Endothelial cell of umbilical vein (primary cell): ENCODE measurements at regions not wholly inside any gene's neighbourhood (a gene's known extent, or its start where the extent isn't known, plus 50 kb on each side); places are given as distances from the start of the nearest gene placed in this dataset.

Experiments used
- BruUV-seq: library from RNA; stranded (reverse); fragments of 400-500 nt; replicated peaks from 2 replicates; lab custom pipeline; 2021; lab: Mats Ljungman, UMichigan
- CTCF ChIA-PET: fragments of 300-600, 350-600 bp; sonication (Branson Sonifier 250); formaldehyde crosslinking; loops from one replicate; lab custom pipeline; 2021; ENCODE audit warnings: antibody characterized with exemption, inconsistent platforms; lab: Charles Lee
- POLR2A ChIA-PET: fragments of 300-600, 350-600 bp; sonication (Branson Sonifier 250); formaldehyde crosslinking; loops from one replicate; lab custom pipeline; 2021; ENCODE audit warnings: antibody characterized with exemption, inconsistent platforms; lab: Charles Lee
- DNase-seq: peaks from one replicate; pipeline ENCODE4 v3.0.0-alpha.2; 2011; ENCODE audit warnings: low read depth, low spot score
- FAIRE-seq: peaks from 2 replicates; lab custom pipeline; 2011; peaks lifted over from hg19 to GRCh38; lab: Jason Lieb, UNC
- H2AFZ ChIP-seq: 2 replicates; pipeline ENCODE4 v1.6.0; 2012; ENCODE audit warnings: low read depth, low read length, control low read depth, inconsistent platforms
- H3K27ac ChIP-seq: 2 replicates; pipeline ENCODE4 v1.5.1; 2011; ENCODE audit warnings: low read depth, mild to moderate bottlenecking, control low read depth, low read length, moderate library complexity; ENCODE audit not compliant: insufficient read depth
- H3K27me3 ChIP-seq, 2 experiments: 2 replicates each; pipeline versions ENCODE4 v1.6.0 to v1.6.1; 2011; ENCODE audit warnings: low read length in 2 of 2, mixed read lengths in 1 of 2; ENCODE audit not compliant: control insufficient read depth in 2 of 2, insufficient read depth in 2 of 2
- H3K36me3 ChIP-seq, 2 experiments: 2 replicates in 1 of 2; 3 replicates in 1 of 2; pipeline ENCODE4 v1.5.1; 2011; ENCODE audit warnings: low read length in 2 of 2, mild to moderate bottlenecking in 1 of 2, moderate library complexity in 1 of 2; ENCODE audit not compliant: control insufficient read depth in 2 of 2, insufficient read depth in 2 of 2; ENCODE audit errors: extremely low read depth in 1 of 2
- H3K4me1 ChIP-seq: 3 replicates; pipeline ENCODE4 v1.5.1; 2011; ENCODE audit warnings: mild to moderate bottlenecking, low read length; ENCODE audit not compliant: control insufficient read depth, insufficient read depth; ENCODE audit errors: extremely low read depth
- H3K4me2 ChIP-seq: 2 replicates; pipeline ENCODE4 v1.6.1; 2011; ENCODE audit warnings: low read length, control low read depth, mixed read lengths; ENCODE audit not compliant: insufficient read depth
- H3K4me3 ChIP-seq, 3 experiments: fragments of 200-600 bp in 1 of 3; sonication (generic), shearing (Covaris generic) in 1 of 3; replicated peaks in 1 of 3; 2 replicates each; pipeline ENCODE4 v1.5.1; 2011 to 2016; ENCODE audit warnings: control low read depth in 3 of 3, low read length in 3 of 3, mild to moderate bottlenecking in 2 of 3, inconsistent platforms in 1 of 3, low read depth in 1 of 3, moderate library complexity in 1 of 3; ENCODE audit not compliant: insufficient read depth in 1 of 3
- H3K79me2 ChIP-seq: 2 replicates; pipeline ENCODE4 v1.6.0; 2012; ENCODE audit warnings: low read length, inconsistent platforms; ENCODE audit not compliant: control insufficient read depth, insufficient read depth
- H3K9ac ChIP-seq: replicated peaks from 2 replicates; pipeline ENCODE3; 2011; ENCODE audit warnings: low read length, control low read depth; ENCODE audit not compliant: insufficient read depth; ENCODE audit errors: extremely low read depth
- H3K9me1 ChIP-seq: replicated peaks from 3 replicates; pipeline ENCODE4 v1.6.0; 2011; ENCODE audit warnings: mild to moderate bottlenecking, low read length; ENCODE audit not compliant: control insufficient read depth, insufficient read depth; ENCODE audit errors: extremely low read depth
- H3K9me3 ChIP-seq: replicated peaks from 2 replicates; pipeline ENCODE4 v1.5.1; 2012; ENCODE audit warnings: low read length, inconsistent platforms; ENCODE audit not compliant: control insufficient read depth, insufficient read depth
- H4K20me1 ChIP-seq: replicated peaks from 2 replicates; pipeline ENCODE3; 2011; ENCODE audit warnings: mild to moderate bottlenecking, low read length; ENCODE audit not compliant: control insufficient read depth, insufficient read depth; ENCODE audit errors: extremely low read depth
- FOS ChIP-seq: IDR thresholded peaks from 2 replicates; pipeline ENCODE4 v1.6.1; 2011; ENCODE audit warnings: mild to moderate bottlenecking, low read length, moderate library complexity, borderline replicate concordance; ENCODE audit not compliant: insufficient read depth
- GATA2 ChIP-seq: IDR thresholded peaks from 2 replicates; pipeline ENCODE4 v1.7.0; 2011; ENCODE audit warnings: low read depth, mild to moderate bottlenecking, moderate library complexity, mixed read lengths, low read length; ENCODE audit not compliant: insufficient read length, insufficient read depth
- JUN ChIP-seq: IDR thresholded peaks from 2 replicates; pipeline ENCODE4 v1.6.1; 2011; ENCODE audit warnings: borderline replicate concordance, low read depth; ENCODE audit not compliant: insufficient read length, insufficient read depth
- MAX ChIP-seq: IDR thresholded peaks from 2 replicates; pipeline ENCODE4 v1.6.1; 2011; ENCODE audit not compliant: insufficient read depth, insufficient read length
- POLR2AphosphoS5 ChIP-seq: IDR thresholded peaks from 2 replicates; pipeline ENCODE4 v1.6.1; 2012; ENCODE audit warnings: low read depth, mild to moderate bottlenecking, control low read depth, low read length, moderate library complexity; ENCODE audit not compliant: insufficient read depth
- dilution Hi-C: fragments of 300-500 bp; cut with MboI; formaldehyde crosslinking; loops from one replicate; pipeline ENCODE4 v1.15.0; 2019; ENCODE audit warnings: low sequenced_read_pairs; ENCODE audit not compliant: extremely low pct_ligation_motif_present
- intact Hi-C: fragments of 100-400 bp; cut with micrococcal nuclease; formaldehyde crosslinking; loops from one replicate; pipeline ENCODE4 v1.10.0; 2022
- TF ChIP-seq, protein P1 (sequence below), 2 donors: IDR thresholded peaks; 1 replicate in 1 of 2; 2 replicates in 1 of 2; pipeline ENCODE4 v1.5.1; 2011; ENCODE audit warnings: low read length in 2 of 2, mild to moderate bottlenecking in 2 of 2, moderate library complexity in 2 of 2, control low read depth in 1 of 2, inconsistent platforms in 1 of 2, low read depth in 1 of 2; ENCODE audit not compliant: insufficient read depth in 1 of 2; ENCODE audit errors: extremely low read depth in 1 of 2

DNA sequence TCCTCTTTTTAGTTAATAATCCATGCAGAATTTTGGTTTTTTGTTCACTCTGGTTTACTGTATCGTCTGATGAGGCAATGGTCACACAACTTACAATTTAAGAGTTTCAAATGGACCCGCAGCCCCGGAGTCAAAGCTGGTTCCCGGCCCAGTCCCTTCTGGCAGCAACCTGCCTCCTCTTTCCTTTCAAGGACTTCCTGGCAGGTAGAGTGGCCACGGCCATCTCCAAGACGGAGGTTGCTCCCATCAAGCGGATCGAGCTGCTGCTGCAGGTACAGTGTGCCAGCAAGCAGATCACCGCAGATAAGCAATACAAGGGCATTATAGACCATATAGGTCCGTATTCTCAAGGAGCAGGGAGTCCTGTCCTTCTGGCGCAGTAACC is 218.2 kb downstream of the GJA1 start:
- dilution Hi-C loops: no loop called here
- intact Hi-C loops: loop anchor here (1.0 to 5.0 kb wide), 4 partner anchors 74 to 379 kb away; no protein-coding TSS in a partner anchor
- Histone ChIP-seq H3K27me3 (no peaks in the 10 kb centered on the region), H3K79me2 (no peaks in the 10 kb centered on the region), H3K4me1 (peaks cover 58% of the 10 kb centered on the region), H3K4me2 (peak overlapping the region; percentile 75), H3K9me1 (no peaks in the 10 kb centered on the region), H2AFZ (no peak overlapping the region), H3K9me3 (no peaks in the 10 kb centered on the region), H4K20me1 (no peaks in the 10 kb centered on the region), H3K4me3 (no peak overlapping the region), H3K36me3 (no peaks in the 10 kb centered on the region), H3K9ac (peak overlapping the region; percentile 77), H3K27ac (peak overlapping the region; percentile 98)
- ChIA-PET POLR2A (interaction anchor here (1.0 to 1.5 kb wide), 3 partner anchors 17 to 217 kb away, joined by 3 to 7 read pairs (median 6); no protein-coding TSS in a partner anchor), CTCF (interaction anchor here (1.0 to 2.2 kb wide), 5 partner anchors 13 to 217 kb away, joined by 3 to 14 read pairs (median 5); partner anchors contain the start of gene GJA1)
- FAIRE-seq (no peak), DNase-seq (no peak)
- TF ChIP-seq FOS (no peak), JUN (no peak)
- TF ChIP-seq, protein P1, sequence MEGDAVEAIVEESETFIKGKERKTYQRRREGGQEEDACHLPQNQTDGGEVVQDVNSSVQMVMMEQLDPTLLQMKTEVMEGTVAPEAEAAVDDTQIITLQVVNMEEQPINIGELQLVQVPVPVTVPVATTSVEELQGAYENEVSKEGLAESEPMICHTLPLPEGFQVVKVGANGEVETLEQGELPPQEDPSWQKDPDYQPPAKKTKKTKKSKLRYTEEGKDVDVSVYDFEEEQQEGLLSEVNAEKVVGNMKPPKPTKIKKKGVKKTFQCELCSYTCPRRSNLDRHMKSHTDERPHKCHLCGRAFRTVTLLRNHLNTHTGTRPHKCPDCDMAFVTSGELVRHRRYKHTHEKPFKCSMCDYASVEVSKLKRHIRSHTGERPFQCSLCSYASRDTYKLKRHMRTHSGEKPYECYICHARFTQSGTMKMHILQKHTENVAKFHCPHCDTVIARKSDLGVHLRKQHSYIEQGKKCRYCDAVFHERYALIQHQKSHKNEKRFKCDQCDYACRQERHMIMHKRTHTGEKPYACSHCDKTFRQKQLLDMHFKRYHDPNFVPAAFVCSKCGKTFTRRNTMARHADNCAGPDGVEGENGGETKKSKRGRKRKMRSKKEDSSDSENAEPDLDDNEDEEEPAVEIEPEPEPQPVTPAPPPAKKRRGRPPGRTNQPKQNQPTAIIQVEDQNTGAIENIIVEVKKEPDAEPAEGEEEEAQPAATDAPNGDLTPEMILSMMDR (IDR thresholded peaks at IDR 0.05; ENCODE audit: extremely low read depth in 1 of 2, insufficient read depth in 1 of 2, low read depth in 1 of 2, low read length in 2 of 2): no peak
- no TSS peak for BruUV-seq

DNA sequence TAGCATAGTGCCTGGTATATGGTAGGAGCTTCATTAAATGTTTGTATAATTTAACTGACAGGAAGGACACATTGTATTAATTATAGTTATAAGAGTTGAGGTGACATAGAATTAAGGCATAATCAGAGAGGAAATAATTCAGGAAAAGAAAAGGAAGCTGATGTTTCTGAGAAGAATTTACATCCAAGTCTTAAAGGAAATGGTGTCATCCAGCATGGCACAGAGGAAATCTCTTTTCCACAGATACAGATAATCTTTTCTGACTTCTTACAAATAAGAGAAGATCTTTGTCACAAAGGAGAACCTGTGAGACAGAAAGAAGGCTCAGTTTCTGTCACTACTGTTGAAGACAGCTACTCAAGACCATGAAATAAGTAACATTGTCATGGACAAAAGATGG is 222.5 kb downstream of the GJA1 start:
- peaks cover 34% of the 10 kb centered on the region for H3K4me1 ChIP-seq
- no TSS peak for BruUV-seq
- FAIRE-seq (no peak), DNase-seq (peak; percentile 65)
- intact Hi-C loops (loop anchor here (1.0 kb wide), 1 partner anchor 8 kb away; no protein-coding TSS in a partner anchor), dilution Hi-C loops (no loop called here)
- H4K20me1 ChIP-seq: no peaks in the 10 kb centered on the region
- peak overlapping the region in 1 of 3 experiments; percentile 25 for H3K4me3 ChIP-seq
- H3K36me3 ChIP-seq: no peaks in the 10 kb centered on the region
- no peaks in the 10 kb centered on the region for H3K79me2 ChIP-seq
- H3K9me3 ChIP-seq: no peaks in the 10 kb centered on the region
- TF ChIP-seq FOS (peak; percentile 74), JUN (peak; percentile 83), MAX (no peak), GATA2 (peak; percentile 85), POLR2AphosphoS5 (peak; percentile 47)
- CTCF ChIA-PET: interaction anchor here (0.6 to 1.7 kb wide), 8 partner anchors 9 to 419 kb away, joined by 3 to 7 read pairs (median 3); no protein-coding TSS in a partner anchor
- no peak overlapping the region for H3K9ac ChIP-seq
- H2AFZ ChIP-seq: no peak overlapping the region
- H3K27ac ChIP-seq: peak overlapping the region; percentile 50
- H3K9me1 ChIP-seq: no peaks in the 10 kb centered on the region
- POLR2A ChIA-PET: interaction anchor here (1.2 kb wide), 1 partner anchor 9 kb away, joined by 3 read pairs; no protein-coding TSS in a partner anchor
- peak overlapping the region; percentile 74 for H3K4me2 ChIP-seq
- no peaks in the 10 kb centered on the region for H3K27me3 ChIP-seq
